Vagina (tissue), 2 donors: ENCODE measurements at regions not wholly inside any gene's neighbourhood (a gene's known extent, or its start where the extent isn't known, plus 50 kb on each side); places are given as distances from the start of the nearest gene placed in this dataset.

Source experiments
- POLR2A ChIP-seq, 2 donors: fragments of 450-650 bp; IDR thresholded peaks; one replicate each; pipeline ENCODE4 v1.6.1; 2017; ENCODE audit warnings: antibody characterized with exemption in 2 of 2, mild to moderate bottlenecking in 2 of 2, moderate library complexity in 2 of 2
- POLR2AphosphoS5 ChIP-seq, 2 donors: sonication (generic); formaldehyde crosslinking; IDR thresholded peaks; one replicate each; pipeline ENCODE4 v1.9.0; 2017; ENCODE audit warnings: antibody characterized with exemption in 2 of 2, mild to moderate bottlenecking in 2 of 2, low read depth in 1 of 2; ENCODE audit not compliant: insufficient read depth in 1 of 2

- TF ChIP-seq POLR2AphosphoS5 (IDR thresholded peaks at IDR 0.05; ENCODE audit: insufficient read depth in 1 of 2, low read depth in 1 of 2), result no peak
- no peak for TF ChIP-seq POLR2A (IDR thresholded peaks at IDR 0.05)
Observed at GRCh38 chr6:894274-894673, 201.3 kb upstream of the EXOC2 start.
